K562 (cell line): ENCODE measurements at regions not wholly inside any gene's neighbourhood (a gene's known extent, or its start where the extent isn't known, plus 50 kb on each side); places are given as distances from the start of the nearest gene placed in this dataset.
A peak's percentile ranks its signal among the peaks of the same experiment; 100 is the strongest.

Source experiments
- CHD7 ChIP-seq: fragments of 200-600 bp; sonication (generic); IDR thresholded peaks from one replicate; pipeline ENCODE4 v1.6.1; 2012; ENCODE audit warnings: mild to moderate bottlenecking, low read depth, low read length, inconsistent platforms
- CTBP1 ChIP-seq: fragments of 450-650 bp; IDR thresholded peaks from 2 replicates; pipeline ENCODE4 v1.6.1; 2016; ENCODE audit warnings: borderline replicate concordance
- CTCF ChIP-seq, 3 experiments: IDR thresholded peaks in 2 of 3; conservative IDR thresholded peaks in 1 of 3; 2 replicates each; pipeline ENCODE4 v1.5.1; 2011 to 2012; ENCODE audit warnings: low read length in 3 of 3, mild to moderate bottlenecking in 3 of 3, control low read depth in 2 of 3, improper control_type of control experiment in 1 of 3, inconsistent platforms in 1 of 3, low read depth in 1 of 3, mixed read lengths in 1 of 3, moderate library complexity in 1 of 3; ENCODE audit not compliant: insufficient read depth in 2 of 3
- E2F5 ChIP-seq: sonication (generic); formaldehyde crosslinking; IDR thresholded peaks from 2 replicates; pipeline ENCODE4 v1.8.0; 2022; ENCODE audit warnings: mild to moderate bottlenecking, missing genetic modification reagents
- GTF2B ChIP-seq: IDR thresholded peaks from 2 replicates; pipeline ENCODE4 v1.6.1; 2011; ENCODE audit not compliant: insufficient read length; ENCODE audit errors: extremely low read depth
- HMG20A ChIP-seq: fragments of 450-650 bp; formaldehyde crosslinking; conservative IDR thresholded peaks from 2 replicates; pipeline ENCODE4 v1.4.0; 2020; ENCODE audit warnings: mild to moderate bottlenecking, mixed read lengths
- IRF1 ChIP-seq: sonication (generic); formaldehyde crosslinking; IDR thresholded peaks from 2 replicates; pipeline ENCODE4 v1.8.0; 2022; ENCODE audit warnings: missing genetic modification reagents, mild to moderate bottlenecking, borderline replicate concordance
- RAD21 ChIP-seq, 2 experiments: fragments of 250-450 bp in 1 of 2; fragments of 450-650 bp in 1 of 2; sonication (Bioruptor Pico) in 1 of 2; formaldehyde crosslinking in 1 of 2; IDR thresholded peaks in 1 of 2; conservative IDR thresholded peaks in 1 of 2; 2 replicates each; pipeline versions ENCODE4 v1.4.0 to v1.8.0; 2020 to 2022; ENCODE audit warnings: mild to moderate bottlenecking in 2 of 2, moderate library complexity in 1 of 2
- U2AF2 ChIP-seq: fragments of 200-400 bp; formaldehyde crosslinking; optimal IDR thresholded peaks from 2 replicates; pipeline ENCODE3; 2017; ENCODE audit warnings: low read depth, mild to moderate bottlenecking, low read length
- ZKSCAN3 ChIP-seq: fragments of 250-450 bp; sonication (Bioruptor Pico); IDR thresholded peaks from 2 replicates; pipeline ENCODE4 v1.4.0; 2020
- ZNF212 ChIP-seq: fragments of 450-650 bp; formaldehyde crosslinking; IDR thresholded peaks from 2 replicates; pipeline ENCODE4 v1.4.0; 2020; ENCODE audit warnings: mild to moderate bottlenecking
- ZNF785 ChIP-seq: fragments of 250-450 bp; sonication (Bioruptor Pico); IDR thresholded peaks from 2 replicates; pipeline ENCODE4 v1.4.0; 2020; ENCODE audit warnings: mild to moderate bottlenecking

- TF ChIP-seq CHD7 (no peak), CTCF (IDR thresholded peaks at IDR 0.05 in 2 of 3, conservative IDR thresholded peaks at IDR 0.05 in 1 of 3; ENCODE audit: insufficient read depth in 2 of 3, low read depth in 1 of 3, low read length in 3 of 3) (peak; percentile 39 to 51 (median 51)), ZKSCAN3 (CRISPR knock-in tag) (no peak), ZNF785 (no peak), IRF1 (no peak), RAD21 (CRISPR knock-in tag; conservative IDR thresholded peaks at IDR 0.05 in 1 of 2, IDR thresholded peaks at IDR 0.05 in 1 of 2) (peak in 1 of 2 experiments; percentile 36; a peak in 3 of 4 replicates), E2F5 (no peak), ZNF212 (CRISPR knock-in tag) (no peak), GTF2B (no peak), CTBP1 (no peak), U2AF2 (no peak), HMG20A (CRISPR knock-in tag) (no peak)
Measured at GRCh38 chr16:76639685-76640289, 362.6 kb downstream of the CNTNAP4 start (continued).
